ENCODE measurements at regions not wholly inside any gene's neighbourhood (a gene's known extent, or its start where the extent isn't known, plus 50 kb on each side); places are given as distances from the start of the nearest gene placed in this dataset.
"Not testable (repeated sequence)": the region's sequence is repeated elsewhere in the genome, so short reads cannot be mapped to it uniquely, and the experiment has no call there.

DNA sequence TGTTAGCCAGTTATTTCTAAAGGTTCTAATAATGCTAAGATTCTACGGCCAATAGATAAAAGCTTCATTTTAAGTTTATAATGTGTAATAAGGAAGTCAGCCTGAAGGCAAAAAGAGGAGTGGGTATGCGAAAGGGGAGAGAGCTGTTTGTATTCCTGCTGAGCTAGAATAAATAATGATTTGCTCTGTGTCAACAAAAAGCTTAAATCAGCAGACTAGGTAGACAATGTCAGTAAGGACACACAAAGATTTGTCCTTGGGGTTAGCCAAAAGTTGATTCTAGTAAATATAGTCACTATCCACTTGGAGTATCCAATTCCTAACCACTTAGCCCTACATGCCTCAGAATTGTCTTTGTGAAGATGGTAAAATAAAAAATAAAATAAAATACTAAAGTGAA lies 90.3 kb upstream of the GRIA3 start:
- Histone ChIP-seq H3K4me3 (no peak overlapping the region), H3K9me3 (no peaks in the 10 kb centered on the region), H3K4me1 (no peaks in the 10 kb centered on the region), H3K27me3 (no peaks in the 10 kb centered on the region), H3K36me3 (no peaks in the 10 kb centered on the region), H3K27ac (no peak overlapping the region)
- ATAC-seq, result no peak
- 72 to 76% methylated on average over 2 of the region's 2 CpGs for WGBS, 2 donors (ENCODE audit: low coverage in 1 of 2)
- TF ChIP-seq EP300 (IDR thresholded peaks at IDR 0.05) (no peak), POLR2AphosphoS5 (IDR thresholded peaks at IDR 0.05) (no peak), POLR2A (IDR thresholded peaks at IDR 0.05) (no peak)
- TF ChIP-seq, protein P1, sequence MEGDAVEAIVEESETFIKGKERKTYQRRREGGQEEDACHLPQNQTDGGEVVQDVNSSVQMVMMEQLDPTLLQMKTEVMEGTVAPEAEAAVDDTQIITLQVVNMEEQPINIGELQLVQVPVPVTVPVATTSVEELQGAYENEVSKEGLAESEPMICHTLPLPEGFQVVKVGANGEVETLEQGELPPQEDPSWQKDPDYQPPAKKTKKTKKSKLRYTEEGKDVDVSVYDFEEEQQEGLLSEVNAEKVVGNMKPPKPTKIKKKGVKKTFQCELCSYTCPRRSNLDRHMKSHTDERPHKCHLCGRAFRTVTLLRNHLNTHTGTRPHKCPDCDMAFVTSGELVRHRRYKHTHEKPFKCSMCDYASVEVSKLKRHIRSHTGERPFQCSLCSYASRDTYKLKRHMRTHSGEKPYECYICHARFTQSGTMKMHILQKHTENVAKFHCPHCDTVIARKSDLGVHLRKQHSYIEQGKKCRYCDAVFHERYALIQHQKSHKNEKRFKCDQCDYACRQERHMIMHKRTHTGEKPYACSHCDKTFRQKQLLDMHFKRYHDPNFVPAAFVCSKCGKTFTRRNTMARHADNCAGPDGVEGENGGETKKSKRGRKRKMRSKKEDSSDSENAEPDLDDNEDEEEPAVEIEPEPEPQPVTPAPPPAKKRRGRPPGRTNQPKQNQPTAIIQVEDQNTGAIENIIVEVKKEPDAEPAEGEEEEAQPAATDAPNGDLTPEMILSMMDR (IDR thresholded peaks at IDR 0.05), result no peak

DNA sequence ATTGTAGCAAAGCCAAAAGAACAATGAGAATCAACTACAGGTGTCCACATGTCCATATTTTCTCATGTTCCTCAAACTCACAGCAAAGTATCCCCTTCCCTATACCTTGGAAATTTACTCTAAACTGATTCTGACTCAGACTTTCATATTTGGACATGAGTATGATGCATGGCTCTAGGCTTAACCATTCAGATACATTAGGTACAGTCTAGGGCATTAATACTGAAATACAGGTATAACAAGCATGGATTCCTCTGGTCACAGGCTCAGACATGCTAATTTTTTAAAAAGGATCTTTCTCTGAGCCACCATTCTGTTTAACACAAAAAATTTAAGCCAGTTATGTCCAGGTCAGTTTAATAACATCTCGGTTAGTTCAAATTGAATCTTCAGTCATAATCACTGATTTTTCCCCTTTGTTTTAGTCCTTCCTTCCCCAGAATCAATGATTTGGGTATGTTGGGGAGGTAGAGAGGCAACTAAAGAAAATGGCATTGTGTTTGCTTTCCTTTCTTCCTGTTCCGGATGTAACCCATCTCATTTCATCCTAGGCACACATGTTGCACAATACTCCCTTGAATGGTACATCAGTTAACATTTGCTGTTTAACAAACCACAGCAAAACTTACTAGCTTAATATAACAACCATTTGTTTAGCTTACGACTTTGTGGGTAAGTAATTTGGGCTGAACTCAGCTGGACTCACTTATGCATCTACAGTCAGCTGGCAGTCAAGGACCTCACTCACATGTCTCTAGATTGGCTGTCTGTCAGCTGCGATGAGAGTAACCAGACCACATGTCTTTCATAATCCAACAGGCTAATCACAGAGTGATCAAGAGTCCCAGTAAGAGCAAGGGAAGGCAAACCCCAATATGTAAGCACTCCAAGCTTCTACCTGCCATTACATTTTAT lies 75.3 kb upstream of the GRIA3 start:
- Histone ChIP-seq H3K27ac (no peak overlapping the region), H3K9me3 (no peaks in the 10 kb centered on the region), H3K4me3 (no peak overlapping the region), H3K4me1 (no peaks in the 10 kb centered on the region), H3K36me3 (no peaks in the 10 kb centered on the region), H3K27me3 (no peaks in the 10 kb centered on the region)
- no peak for TF ChIP-seq POLR2AphosphoS5 (IDR thresholded peaks at IDR 0.05)
- no peak for TF ChIP-seq EP300 (IDR thresholded peaks at IDR 0.05)
- TF ChIP-seq POLR2A (IDR thresholded peaks at IDR 0.05), result no peak
- TF ChIP-seq, protein P1 (IDR thresholded peaks at IDR 0.05), result no peak
- no peak for ATAC-seq
- WGBS, 2 donors (ENCODE audit: low coverage in 1 of 2), result 77 to 100% methylated on average over 2 to 3 of the region's 4 CpGs

DNA sequence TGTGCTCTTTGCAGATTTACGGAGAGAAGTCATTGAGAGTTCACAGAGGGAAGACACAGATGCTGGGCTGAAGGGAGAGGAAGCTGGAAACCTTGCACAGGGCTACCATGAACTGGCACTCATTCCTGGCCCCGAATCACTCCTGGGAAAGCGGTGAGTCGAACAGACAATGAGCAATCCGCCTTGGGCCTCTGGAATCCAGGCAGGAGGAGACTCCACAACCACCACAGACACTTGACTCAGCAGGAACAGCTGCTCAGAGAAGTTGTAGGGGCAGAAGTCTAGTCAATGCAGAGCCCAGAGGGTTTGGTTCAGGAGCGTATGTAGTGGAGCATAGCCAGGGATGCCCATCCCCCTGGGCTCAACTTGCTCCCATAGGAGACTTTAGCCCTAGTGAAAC lies 62.8 kb upstream of the GRIA3 start:
- 76 to 92% methylated on average over 2 to 5 of the region's 6 CpGs for WGBS, 2 donors (ENCODE audit: low coverage in 1 of 2)
- Histone ChIP-seq H3K4me1 (no peaks in the 10 kb centered on the region), H3K27me3 (no peaks in the 10 kb centered on the region), H3K4me3 (no peak overlapping the region), H3K27ac (no peak overlapping the region), H3K9me3 (no peaks in the 10 kb centered on the region), H3K36me3 (no peaks in the 10 kb centered on the region)
- no peak for TF ChIP-seq POLR2A (IDR thresholded peaks at IDR 0.05)
- TF ChIP-seq EP300 (IDR thresholded peaks at IDR 0.05), result no peak
- TF ChIP-seq POLR2AphosphoS5 (IDR thresholded peaks at IDR 0.05), result no peak
- ATAC-seq, result no peak

DNA sequence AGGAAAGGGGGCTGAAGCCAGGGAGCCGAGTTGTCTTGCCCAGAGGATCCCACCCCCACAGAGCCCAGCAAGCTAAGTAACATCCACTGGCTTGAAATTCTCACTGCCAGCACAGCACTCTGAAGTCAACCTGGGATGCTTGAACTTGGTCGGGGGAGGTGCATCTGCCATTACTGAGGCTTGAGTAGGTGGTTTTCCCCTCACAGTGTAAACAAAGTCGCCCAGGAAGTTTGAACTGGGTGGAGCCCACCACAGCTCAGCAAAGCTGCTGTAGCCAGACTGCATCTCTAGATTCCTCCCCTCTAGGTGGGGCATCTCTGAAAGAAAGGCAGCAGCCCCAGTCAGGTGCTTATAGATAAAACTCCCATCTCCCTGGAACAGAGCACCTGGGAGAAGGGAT lies 54.3 kb upstream of the GRIA3 start:
- ATAC-seq, H3K36me3 ChIP-seq, H3K27ac ChIP-seq, H3K27me3 ChIP-seq, H3K4me3 ChIP-seq, H3K9me3 ChIP-seq, H3K4me1 ChIP-seq: not testable (repeated sequence)
- no CpG with 5 or more reads among the region's 3 CpGs for WGBS, 2 donors (ENCODE audit: low coverage in 1 of 2)

Small RNA genes in the stretch of these regions (small RNA-seq; reads per million reads assigned to genes)
- 0 reads per million in 4 donors for gene MIR3672
- 0 reads per million in 4 donors for gene RF00012
